ENCODE measurements at regions not wholly inside any gene's neighbourhood (a gene's known extent, or its start where the extent isn't known, plus 50 kb on each side); places are given as distances from the start of the nearest gene placed in this dataset.

- TF ChIP-seq POLR2AphosphoS5 (IDR thresholded peaks at IDR 0.05) (no peak), CTCF (IDR thresholded peaks at IDR 0.05) (no peak), POLR2A (IDR thresholded peaks at IDR 0.05) (no peak)
Measured at GRCh38 chr18:24831871-24832665, 371.6 kb downstream of the HRH4 start.
